ENCODE measurements at regions not wholly inside any gene's neighbourhood (a gene's known extent, or its start where the extent isn't known, plus 50 kb on each side); places are given as distances from the start of the nearest gene placed in this dataset.

DNA sequence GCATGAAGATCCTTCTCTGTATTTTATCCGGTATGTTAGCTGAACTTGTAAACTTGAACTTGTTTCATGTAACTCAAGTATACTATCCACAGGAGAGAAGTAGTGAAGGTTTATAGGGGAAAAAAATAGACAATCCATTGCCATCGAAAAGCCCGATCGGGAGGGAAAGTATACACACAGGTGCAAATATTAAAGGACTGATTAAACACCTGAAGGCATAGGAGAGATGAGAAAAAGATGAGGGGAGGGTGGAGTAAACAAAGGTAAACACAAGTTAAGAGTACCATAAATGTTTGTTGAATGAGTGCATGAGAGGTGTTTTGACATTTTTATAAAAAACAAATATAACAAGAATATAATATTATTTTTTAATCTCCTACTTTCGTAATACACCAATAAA, 64.3 kb upstream of the CITED2 start:
- H3F3A ChIP-seq (ENCODE audit: insufficient read depth) = no peaks in the 10 kb centered on the region
- H4K20me1 ChIP-seq (ENCODE audit: low read depth, low read length) = no peaks in the 10 kb centered on the region
- no peaks in the 10 kb centered on the region for H3K9me2 ChIP-seq (replicated peaks; ENCODE audit: insufficient read depth, low read length)
- no peak overlapping the region for H3K9ac ChIP-seq (ENCODE audit: low read length)
- no peak overlapping the region for H3K27ac ChIP-seq (ENCODE audit: low read depth, low read length)
- TF ChIP-seq, protein P1, sequence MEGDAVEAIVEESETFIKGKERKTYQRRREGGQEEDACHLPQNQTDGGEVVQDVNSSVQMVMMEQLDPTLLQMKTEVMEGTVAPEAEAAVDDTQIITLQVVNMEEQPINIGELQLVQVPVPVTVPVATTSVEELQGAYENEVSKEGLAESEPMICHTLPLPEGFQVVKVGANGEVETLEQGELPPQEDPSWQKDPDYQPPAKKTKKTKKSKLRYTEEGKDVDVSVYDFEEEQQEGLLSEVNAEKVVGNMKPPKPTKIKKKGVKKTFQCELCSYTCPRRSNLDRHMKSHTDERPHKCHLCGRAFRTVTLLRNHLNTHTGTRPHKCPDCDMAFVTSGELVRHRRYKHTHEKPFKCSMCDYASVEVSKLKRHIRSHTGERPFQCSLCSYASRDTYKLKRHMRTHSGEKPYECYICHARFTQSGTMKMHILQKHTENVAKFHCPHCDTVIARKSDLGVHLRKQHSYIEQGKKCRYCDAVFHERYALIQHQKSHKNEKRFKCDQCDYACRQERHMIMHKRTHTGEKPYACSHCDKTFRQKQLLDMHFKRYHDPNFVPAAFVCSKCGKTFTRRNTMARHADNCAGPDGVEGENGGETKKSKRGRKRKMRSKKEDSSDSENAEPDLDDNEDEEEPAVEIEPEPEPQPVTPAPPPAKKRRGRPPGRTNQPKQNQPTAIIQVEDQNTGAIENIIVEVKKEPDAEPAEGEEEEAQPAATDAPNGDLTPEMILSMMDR (IDR thresholded peaks at IDR 0.05; ENCODE audit: insufficient read depth, low read length, poor library complexity, severe bottlenecking) = no peak
- TF ChIP-seq EZH2phosphoT487 (conservative IDR thresholded peaks at IDR 0.05; ENCODE audit: low read length) = no peak
- no peaks in the 10 kb centered on the region for H3K79me2 ChIP-seq (ENCODE audit: insufficient read depth, low read length)
- no peak overlapping the region for H2AFZ ChIP-seq (ENCODE audit: low read depth, low read length, severe bottlenecking)
- no peak overlapping the region for H3K4me2 ChIP-seq (ENCODE audit: low read depth, low read length, poor library complexity, severe bottlenecking)
- H3K9me3 ChIP-seq (ENCODE audit: insufficient read depth, low read length) = no peaks in the 10 kb centered on the region
- H3K27me3 ChIP-seq (ENCODE audit: low read length) = no peaks in the 10 kb centered on the region
- H3K36me3 ChIP-seq (ENCODE audit: low read length) = no peaks in the 10 kb centered on the region
- H3K4me3 ChIP-seq (ENCODE audit: insufficient read depth, low read length, poor library complexity, severe bottlenecking) = no peak overlapping the region

DNA sequence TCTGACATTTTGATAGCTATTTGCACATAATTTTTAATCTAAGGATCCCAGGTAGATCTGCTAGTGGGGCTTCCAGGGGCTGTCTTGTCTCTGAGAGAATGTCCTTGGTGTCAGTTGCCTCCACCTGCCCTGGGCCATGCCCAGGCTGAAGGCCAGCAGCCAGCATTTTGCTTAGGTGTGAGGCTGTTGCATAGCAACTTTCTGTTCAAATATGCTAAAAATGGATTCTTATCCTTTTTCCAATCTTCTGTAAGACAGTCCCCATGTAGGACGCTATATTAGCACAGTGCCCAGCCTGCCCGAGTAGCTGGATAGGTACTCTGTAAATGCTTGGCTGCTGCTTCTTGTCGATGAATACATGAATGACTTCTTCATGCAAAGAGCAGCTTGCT, 62.5 kb upstream of the CITED2 start:
- TF ChIP-seq, protein P1 (IDR thresholded peaks at IDR 0.05; ENCODE audit: insufficient read depth, low read length, poor library complexity, severe bottlenecking) = no peak
- TF ChIP-seq EZH2phosphoT487 (conservative IDR thresholded peaks at IDR 0.05; ENCODE audit: low read length) = no peak
- H2AFZ ChIP-seq (ENCODE audit: low read depth, low read length, severe bottlenecking) = no peak overlapping the region
- H3K27me3 ChIP-seq (ENCODE audit: low read length) = no peaks in the 10 kb centered on the region
- H3K9me2 ChIP-seq (replicated peaks; ENCODE audit: insufficient read depth, low read length) = no peaks in the 10 kb centered on the region
- H3K9me3 ChIP-seq (ENCODE audit: insufficient read depth, low read length) = no peaks in the 10 kb centered on the region
- no peak overlapping the region for H3K4me3 ChIP-seq (ENCODE audit: insufficient read depth, low read length, poor library complexity, severe bottlenecking)
- no peaks in the 10 kb centered on the region for H4K20me1 ChIP-seq (ENCODE audit: low read depth, low read length)
- H3K4me2 ChIP-seq (ENCODE audit: low read depth, low read length, poor library complexity, severe bottlenecking) = no peak overlapping the region
- no peak overlapping the region for H3K9ac ChIP-seq (ENCODE audit: low read length)
- H3K36me3 ChIP-seq (ENCODE audit: low read length) = no peaks in the 10 kb centered on the region
- H3K27ac ChIP-seq (ENCODE audit: low read depth, low read length) = no peak overlapping the region
- no peaks in the 10 kb centered on the region for H3F3A ChIP-seq (ENCODE audit: insufficient read depth)
- H3K79me2 ChIP-seq (ENCODE audit: insufficient read depth, low read length) = no peaks in the 10 kb centered on the region

DNA sequence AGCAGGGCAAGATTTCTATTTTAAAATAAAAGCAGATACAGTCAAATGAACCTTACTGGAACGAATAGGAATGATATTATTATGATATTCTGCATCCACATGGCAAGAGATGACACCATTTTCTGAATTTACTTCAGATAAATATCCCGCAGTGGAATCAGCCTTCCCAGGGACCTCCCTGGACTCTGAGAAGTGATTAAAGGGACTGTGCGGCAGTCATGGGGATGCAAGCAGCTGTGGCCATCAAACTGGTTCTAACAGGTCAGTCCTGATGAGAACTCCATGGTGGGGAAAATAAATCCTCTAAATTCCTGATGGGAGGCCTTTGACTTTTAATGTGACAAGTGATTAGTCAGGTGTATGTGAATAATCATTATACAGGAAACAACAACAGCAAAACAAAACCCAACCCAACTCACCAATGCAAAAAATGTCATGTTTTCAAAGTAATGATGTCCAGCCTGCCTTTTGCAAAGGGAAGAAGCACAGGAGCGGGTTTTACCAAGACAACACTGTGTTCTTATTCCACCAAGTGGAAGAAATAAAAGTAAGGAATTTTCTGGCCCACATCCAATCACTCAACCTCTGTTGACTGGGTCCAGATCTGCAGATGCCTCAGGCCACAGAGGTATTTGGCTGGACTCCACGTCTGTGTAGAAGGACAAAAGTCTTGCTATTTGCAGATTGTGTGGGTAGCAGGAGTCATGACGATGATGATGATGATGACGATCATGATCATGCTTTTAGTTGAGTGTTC, 61.9 kb upstream of the CITED2 start:
- H3K36me3 ChIP-seq (ENCODE audit: low read length) = no peaks in the 10 kb centered on the region
- no peak overlapping the region for H3K9ac ChIP-seq (ENCODE audit: low read length)
- H3K4me2 ChIP-seq (ENCODE audit: low read depth, low read length, poor library complexity, severe bottlenecking) = no peak overlapping the region
- no peaks in the 10 kb centered on the region for H3K27me3 ChIP-seq (ENCODE audit: low read length)
- H3K79me2 ChIP-seq (ENCODE audit: insufficient read depth, low read length) = no peaks in the 10 kb centered on the region
- H3K27ac ChIP-seq (ENCODE audit: low read depth, low read length) = no peak overlapping the region
- no peak for TF ChIP-seq EZH2phosphoT487 (conservative IDR thresholded peaks at IDR 0.05; ENCODE audit: low read length)
- TF ChIP-seq, protein P1 (IDR thresholded peaks at IDR 0.05; ENCODE audit: insufficient read depth, low read length, poor library complexity, severe bottlenecking) = no peak
- no peaks in the 10 kb centered on the region for H4K20me1 ChIP-seq (ENCODE audit: low read depth, low read length)
- H3F3A ChIP-seq (ENCODE audit: insufficient read depth) = no peaks in the 10 kb centered on the region
- no peak overlapping the region for H2AFZ ChIP-seq (ENCODE audit: low read depth, low read length, severe bottlenecking)
- no peaks in the 10 kb centered on the region for H3K9me3 ChIP-seq (ENCODE audit: insufficient read depth, low read length)
- H3K9me2 ChIP-seq (replicated peaks; ENCODE audit: insufficient read depth, low read length) = no peaks in the 10 kb centered on the region
- no peak overlapping the region for H3K4me3 ChIP-seq (ENCODE audit: insufficient read depth, low read length, poor library complexity, severe bottlenecking)
